GM12891 (cell line): ENCODE measurements at regions not wholly inside any gene's neighbourhood (a gene's known extent, or its start where the extent isn't known, plus 50 kb on each side); places are given as distances from the start of the nearest gene placed in this dataset.

Source experiments
- DNase-seq: peaks from one replicate; pipeline ENCODE4 v3.0.0; 2011; ENCODE audit warnings: low spot score; ENCODE audit not compliant: insufficient read length
- FAIRE-seq: peaks from 2 replicates; lab custom pipeline; 2011; peaks lifted over from hg19 to GRCh38; lab: Jason Lieb, UNC
- PAX5 ChIP-seq: IDR thresholded peaks from 2 replicates; pipeline ENCODE4 v1.6.1; 2011; ENCODE audit warnings: low read length, moderate library complexity, mild to moderate bottlenecking; ENCODE audit not compliant: insufficient read depth, severe bottlenecking
- POLR2A ChIP-seq: IDR thresholded peaks from 2 replicates; pipeline ENCODE4 v1.6.1; 2011; ENCODE audit warnings: low read depth, low read length, control low read depth
- POLR2AphosphoS5 ChIP-seq: IDR thresholded peaks from 2 replicates; pipeline ENCODE4 v1.6.1; 2011; ENCODE audit warnings: low read depth, low read length, control low read depth
- POU2F2 ChIP-seq: IDR thresholded peaks from 2 replicates; pipeline ENCODE4 v1.6.1; 2011; ENCODE audit warnings: low read depth, mild to moderate bottlenecking, control low read depth, low read length, moderate library complexity
- SPI1 ChIP-seq: IDR thresholded peaks from 2 replicates; pipeline ENCODE4 v1.6.1; 2011; ENCODE audit warnings: low read depth, low read length, control low read depth
- TAF1 ChIP-seq: IDR thresholded peaks from 2 replicates; pipeline ENCODE4 v1.6.1; 2011; ENCODE audit warnings: low read depth, low read length, control low read depth

DNA sequence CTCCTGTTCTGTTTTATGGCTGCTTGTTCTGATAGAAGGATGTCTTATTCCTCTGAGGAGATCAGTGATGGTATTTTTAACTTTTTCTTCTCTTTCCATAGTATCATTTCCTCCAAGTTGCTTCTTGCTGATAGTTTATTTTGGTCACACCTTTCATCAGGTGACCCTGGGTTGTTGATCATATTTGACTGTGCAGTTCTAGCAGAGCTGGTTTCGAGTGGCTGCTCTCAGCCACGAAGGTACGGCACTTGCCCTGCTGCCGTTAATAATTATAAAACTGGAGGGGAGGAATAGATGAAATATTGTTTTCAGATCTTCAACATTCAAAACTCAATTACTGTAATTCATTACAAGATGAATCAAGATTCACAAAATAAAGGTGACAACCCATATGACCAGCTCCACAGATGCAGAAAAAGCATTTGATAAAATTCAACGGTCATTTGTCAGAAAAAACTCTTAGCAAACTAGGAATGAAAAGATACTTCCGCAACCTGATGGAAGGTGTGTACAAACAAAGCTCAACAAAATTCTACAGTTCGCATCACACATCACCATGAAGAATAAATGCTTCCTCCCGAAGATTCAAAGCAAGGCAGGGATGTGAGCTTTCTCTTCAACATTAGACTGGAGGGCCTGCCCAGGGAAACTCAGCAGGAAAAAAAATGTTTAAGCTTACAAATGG, 59.2 kb upstream of the RTL6 start:
- TF ChIP-seq POU2F2 (no peak), POLR2A (no peak), POLR2AphosphoS5 (no peak), PAX5 (no peak), SPI1 (no peak), TAF1 (no peak)
- DNase-seq (no peak), FAIRE-seq (no peak)

- no peak for TF ChIP-seq POU2F2
- no peak for TF ChIP-seq TAF1
- TF ChIP-seq SPI1, result no peak
- TF ChIP-seq POLR2A, result no peak
- TF ChIP-seq POLR2AphosphoS5, result no peak
- no peak for TF ChIP-seq PAX5
- no peak for FAIRE-seq
- no peak for DNase-seq
Observed at GRCh38 chr22:44555597-44555996, 57.6 kb upstream of the RTL6 start.

GRCh38 chr22:44555046-44555445, 57.0 kb upstream of the RTL6 start:
- DNase-seq, result no peak
- TF ChIP-seq POLR2A (no peak), TAF1 (no peak), PAX5 (no peak), SPI1 (no peak), POLR2AphosphoS5 (no peak), POU2F2 (no peak)
- no peak for FAIRE-seq

GRCh38 chr22:44554411-44554810, 56.4 kb upstream of the RTL6 start:
- DNase-seq (no peak), FAIRE-seq (no peak)
- no peak for TF ChIP-seq SPI1
- TF ChIP-seq TAF1, result no peak
- TF ChIP-seq POLR2A, result no peak
- TF ChIP-seq PAX5, result no peak
- TF ChIP-seq POLR2AphosphoS5, result no peak
- no peak for TF ChIP-seq POU2F2

- DNase-seq, result no peak
- no peak for FAIRE-seq
- no peak for TF ChIP-seq SPI1
- TF ChIP-seq POLR2A, result no peak
- TF ChIP-seq TAF1, result no peak
Observed at GRCh38 chr22:44550711-44551491, 52.9 kb upstream of the RTL6 start.

- no peak for TF ChIP-seq SPI1
- TF ChIP-seq TAF1, result no peak
- TF ChIP-seq POLR2AphosphoS5, result no peak
- TF ChIP-seq PAX5, result no peak
- TF ChIP-seq POLR2A, result no peak
- no peak for TF ChIP-seq POU2F2
- FAIRE-seq (no peak), DNase-seq (no peak)
Observed at GRCh38 chr22:44549701-44550100, 51.7 kb upstream of the RTL6 start.

DNA sequence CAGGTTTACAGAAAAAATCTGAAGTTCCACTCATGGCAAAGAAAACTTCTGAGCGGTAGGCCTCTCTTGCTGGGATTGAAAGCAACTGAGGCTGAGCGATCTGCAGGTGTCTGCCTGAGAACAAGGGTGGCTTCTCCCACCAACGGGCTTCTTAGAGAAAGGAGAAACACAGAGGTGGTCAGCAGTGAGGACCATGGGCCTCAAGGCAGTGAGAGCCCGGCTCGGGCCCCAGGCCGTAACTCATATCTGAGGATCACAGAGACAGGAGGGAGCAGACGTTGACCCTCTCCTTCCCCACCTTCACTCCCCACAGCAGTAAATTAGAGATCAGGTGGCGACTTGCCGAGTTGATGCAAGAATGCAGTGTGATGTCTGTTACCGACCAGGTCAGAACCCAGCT, 50.9 kb upstream of the RTL6 start:
- no peak for FAIRE-seq
- TF ChIP-seq TAF1 (no peak), POLR2A (no peak), POLR2AphosphoS5 (no peak), SPI1 (no peak), PAX5 (no peak), POU2F2 (no peak)

More for the DNA sequence above, 50.9 kb upstream of the RTL6 start:
- no peak for DNase-seq
